GM12878 (cell line): ENCODE measurements at regions not wholly inside any gene's neighbourhood (a gene's known extent, or its start where the extent isn't known, plus 50 kb on each side); places are given as distances from the start of the nearest gene placed in this dataset.

Experiments used
- ATF7 ChIP-seq: fragments of 450-650 bp; IDR thresholded peaks from 2 replicates; pipeline ENCODE4 v1.6.1; 2016; ENCODE audit warnings: low read depth, mild to moderate bottlenecking
- ESRRA ChIP-seq: IDR thresholded peaks from 2 replicates; pipeline ENCODE4 v1.6.1; 2012; ENCODE audit warnings: mild to moderate bottlenecking, low read length, improper control_type of control experiment
- EZH2 ChIP-seq: IDR thresholded peaks from 2 replicates; pipeline ENCODE4 v1.6.1; 2012; ENCODE audit warnings: low read depth, mild to moderate bottlenecking, control low read depth, inconsistent platforms, low read length, borderline replicate concordance; ENCODE audit not compliant: control insufficient read depth
- JUNB ChIP-seq: IDR thresholded peaks from 2 replicates; pipeline ENCODE4 v1.6.1; 2016; ENCODE audit warnings: antibody characterized with exemption, mild to moderate bottlenecking
- NBN ChIP-seq: fragments of 450-650 bp; IDR thresholded peaks from 2 replicates; pipeline ENCODE4 v1.6.1; 2016
- NFIC ChIP-seq: IDR thresholded peaks from 2 replicates; pipeline ENCODE4 v1.6.1; 2012; ENCODE audit warnings: low read depth, mild to moderate bottlenecking, inconsistent platforms, low read length, moderate library complexity
- NFYB ChIP-seq: IDR thresholded peaks from 2 replicates; pipeline ENCODE4 v1.6.1; 2011; ENCODE audit warnings: low read depth, mild to moderate bottlenecking, low read length, improper control_type of control experiment, moderate library complexity; ENCODE audit not compliant: insufficient read depth
- POLR2A ChIP-seq: IDR thresholded peaks from 2 replicates; pipeline ENCODE4 v1.6.1; 2011; ENCODE audit warnings: low read depth, mild to moderate bottlenecking, low read length
- PRDM15 ChIP-seq: fragments of 450-650 bp; formaldehyde crosslinking; IDR thresholded peaks from 2 replicates; pipeline ENCODE4 v1.4.0; 2020; ENCODE audit warnings: mild to moderate bottlenecking, moderate library complexity
- SMC3 ChIP-seq: IDR thresholded peaks from 2 replicates; pipeline ENCODE4 v1.6.1; 2011; ENCODE audit warnings: low read length, improper control_type of control experiment, borderline replicate concordance
- ZNF687 ChIP-seq: fragments of 450-650 bp; IDR thresholded peaks from 2 replicates; pipeline ENCODE4 v1.6.1; 2017; ENCODE audit warnings: mild to moderate bottlenecking, moderate library complexity
- ZZZ3 ChIP-seq: IDR thresholded peaks from 2 replicates; pipeline ENCODE4 v1.6.1; 2011; ENCODE audit warnings: low read depth; ENCODE audit not compliant: control insufficient read depth, insufficient read length
- TF ChIP-seq, protein P1 (sequence below): fragments of 450-650 bp; IDR thresholded peaks from 2 replicates; pipeline ENCODE4 v1.6.1; 2017; ENCODE audit warnings: mild to moderate bottlenecking, moderate library complexity

DNA sequence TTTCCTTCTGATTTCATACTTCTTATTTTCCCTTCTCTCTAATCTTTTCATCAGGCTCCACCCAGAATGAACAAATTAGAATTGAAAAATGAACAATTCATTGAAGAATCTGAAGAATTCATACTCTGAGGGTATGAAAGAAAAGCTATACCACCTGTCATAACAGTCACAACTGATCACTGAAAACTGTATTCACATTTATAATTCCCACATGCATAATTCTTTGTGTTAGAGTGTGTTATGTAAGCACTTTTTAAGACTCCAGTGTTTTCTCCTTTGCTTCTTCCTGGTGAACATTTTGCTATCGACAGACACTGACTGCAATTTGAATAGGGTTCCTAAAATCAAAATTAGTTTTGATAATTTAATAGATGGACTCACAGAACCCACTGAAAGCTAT is 271.2 kb downstream of the SLC16A7 start (continued):
- TF ChIP-seq NFYB (no peak), NBN (no peak), ATF7 (no peak), SMC3 (no peak), POLR2A (no peak), ESRRA (no peak), JUNB (no peak), EZH2 (no peak), ZZZ3 (no peak), ZNF687 (no peak), PRDM15 (no peak), NFIC (no peak)
- TF ChIP-seq, protein P1, sequence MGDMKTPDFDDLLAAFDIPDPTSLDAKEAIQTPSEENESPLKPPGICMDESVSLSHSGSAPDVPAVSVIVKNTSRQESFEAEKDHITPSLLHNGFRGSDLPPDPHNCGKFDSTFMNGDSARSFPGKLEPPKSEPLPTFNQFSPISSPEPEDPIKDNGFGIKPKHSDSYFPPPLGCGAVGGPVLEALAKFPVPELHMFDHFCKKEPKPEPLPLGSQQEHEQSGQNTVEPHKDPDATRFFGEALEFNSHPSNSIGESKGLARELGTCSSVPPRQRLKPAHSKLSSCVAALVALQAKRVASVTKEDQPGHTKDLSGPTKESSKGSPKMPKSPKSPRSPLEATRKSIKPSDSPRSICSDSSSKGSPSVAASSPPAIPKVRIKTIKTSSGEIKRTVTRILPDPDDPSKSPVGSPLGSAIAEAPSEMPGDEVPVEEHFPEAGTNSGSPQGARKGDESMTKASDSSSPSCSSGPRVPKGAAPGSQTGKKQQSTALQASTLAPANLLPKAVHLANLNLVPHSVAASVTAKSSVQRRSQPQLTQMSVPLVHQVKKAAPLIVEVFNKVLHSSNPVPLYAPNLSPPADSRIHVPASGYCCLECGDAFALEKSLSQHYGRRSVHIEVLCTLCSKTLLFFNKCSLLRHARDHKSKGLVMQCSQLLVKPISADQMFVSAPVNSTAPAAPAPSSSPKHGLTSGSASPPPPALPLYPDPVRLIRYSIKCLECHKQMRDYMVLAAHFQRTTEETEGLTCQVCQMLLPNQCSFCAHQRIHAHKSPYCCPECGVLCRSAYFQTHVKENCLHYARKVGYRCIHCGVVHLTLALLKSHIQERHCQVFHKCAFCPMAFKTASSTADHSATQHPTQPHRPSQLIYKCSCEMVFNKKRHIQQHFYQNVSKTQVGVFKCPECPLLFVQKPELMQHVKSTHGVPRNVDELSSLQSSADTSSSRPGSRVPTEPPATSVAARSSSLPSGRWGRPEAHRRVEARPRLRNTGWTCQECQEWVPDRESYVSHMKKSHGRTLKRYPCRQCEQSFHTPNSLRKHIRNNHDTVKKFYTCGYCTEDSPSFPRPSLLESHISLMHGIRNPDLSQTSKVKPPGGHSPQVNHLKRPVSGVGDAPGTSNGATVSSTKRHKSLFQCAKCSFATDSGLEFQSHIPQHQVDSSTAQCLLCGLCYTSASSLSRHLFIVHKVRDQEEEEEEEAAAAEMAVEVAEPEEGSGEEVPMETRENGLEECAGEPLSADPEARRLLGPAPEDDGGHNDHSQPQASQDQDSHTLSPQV: no peak
